IPS DF 4.7 (cell line): ENCODE measurements at regions not wholly inside any gene's neighbourhood (a gene's known extent, or its start where the extent isn't known, plus 50 kb on each side); places are given as distances from the start of the nearest gene placed in this dataset.

Experiments used
- DNase-seq: peaks from one replicate; pipeline ENCODE4 v3.0.0-alpha.2; 2013; ENCODE audit warnings: low spot score; ENCODE audit errors: extremely low read depth

DNA sequence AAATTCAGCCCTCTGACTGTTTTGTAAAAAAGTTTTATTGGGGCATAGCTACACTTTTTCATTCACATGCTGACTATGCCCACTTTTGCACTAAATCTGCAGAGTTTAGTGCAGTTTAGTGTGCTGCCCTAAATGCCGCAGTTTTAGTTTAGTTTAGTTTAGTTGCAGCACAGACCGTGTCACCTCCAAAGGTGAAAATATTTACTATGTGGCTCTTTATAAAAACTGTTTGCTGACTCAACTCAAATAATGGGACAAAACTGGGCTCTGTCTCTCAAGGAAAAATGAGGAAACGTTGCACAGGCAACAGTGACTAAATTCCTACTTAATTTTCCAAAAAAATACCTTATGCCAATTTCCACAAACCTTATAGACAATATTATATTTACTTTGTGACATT is 314.2 kb downstream of the C4orf33 start:
- no peak for DNase-seq

GRCh38 chr4:129415004-129415403 is 319.1 kb downstream of the C4orf33 start:
- DNase-seq, result no peak

DNA sequence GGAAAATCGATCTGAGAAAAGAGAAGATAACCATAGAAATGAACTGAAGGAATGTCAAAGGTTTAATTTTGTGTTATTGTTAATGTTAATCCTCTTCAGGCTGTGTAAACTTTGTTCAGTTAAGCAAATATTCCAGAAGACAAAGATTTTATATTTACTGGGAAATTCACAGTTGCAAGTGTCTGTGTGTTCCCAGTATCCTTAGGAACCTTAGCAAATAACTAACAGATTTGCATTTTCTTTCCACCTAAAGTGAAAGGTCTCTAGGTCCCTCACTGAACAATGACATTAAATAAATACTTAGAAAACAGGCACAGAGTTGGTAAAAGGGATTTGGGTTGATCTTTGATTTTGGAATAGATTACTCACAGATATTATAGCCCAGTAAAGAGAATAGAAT is 324.7 kb downstream of the C4orf33 start:
- DNase-seq, result no peak

- DNase-seq, result no peak
Observed at GRCh38 chr4:129422277-129422676, 326.3 kb downstream of the C4orf33 start.

DNA sequence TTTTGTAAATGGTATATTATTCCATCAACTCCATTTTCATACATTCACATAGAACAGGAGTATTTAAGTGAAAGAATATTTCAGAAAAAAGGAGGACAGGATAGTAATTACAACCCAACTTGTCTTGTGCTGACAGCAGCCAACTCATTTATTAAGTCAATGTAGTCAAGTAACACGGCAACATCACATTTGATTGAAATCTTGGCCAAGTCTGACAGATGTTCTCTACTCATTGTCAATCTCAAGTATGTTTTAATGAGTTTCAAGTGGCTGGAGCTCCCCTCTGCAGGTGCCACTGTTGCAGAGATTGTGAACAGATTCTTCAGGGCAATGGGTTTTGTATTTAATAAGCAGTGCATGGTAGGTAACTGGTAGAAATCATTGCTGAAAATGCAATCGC is 332.5 kb downstream of the C4orf33 start:
- no peak for DNase-seq

DNA sequence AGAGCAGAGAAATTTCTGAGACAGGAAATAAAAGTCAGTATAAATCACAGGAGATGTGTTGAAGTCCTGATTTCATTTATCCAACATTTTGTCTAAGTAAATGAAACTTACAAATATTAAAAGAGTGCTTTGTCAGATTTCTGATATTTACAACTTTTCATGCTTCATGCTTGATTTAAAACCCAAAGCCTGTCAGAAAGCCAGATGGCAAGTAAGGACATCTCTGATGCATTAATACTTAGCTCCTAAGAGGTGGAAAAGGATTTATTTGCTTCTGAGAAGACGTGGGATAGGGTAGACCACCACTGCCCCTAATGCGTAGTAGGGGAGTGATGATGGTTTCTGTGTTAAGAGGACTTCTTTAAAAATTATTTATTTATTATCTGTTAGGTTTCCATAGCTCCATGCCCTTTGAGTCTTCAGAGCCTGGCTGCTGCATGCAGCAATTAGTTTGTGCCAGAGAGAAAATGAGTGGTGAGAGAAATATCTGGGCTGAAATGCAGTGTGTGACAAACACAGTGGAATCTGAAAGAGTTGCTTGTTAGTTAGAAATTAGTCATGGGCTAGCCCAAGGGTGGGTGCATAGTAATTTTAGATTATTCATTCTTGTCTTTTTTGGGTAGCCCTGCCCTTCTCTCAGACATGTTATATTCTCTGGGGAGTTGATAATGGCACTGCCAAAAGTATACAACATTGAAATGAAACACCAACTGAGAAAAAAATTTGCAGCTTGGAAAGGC is 333.8 kb downstream of the C4orf33 start:
- DNase-seq, result no peak

DNA sequence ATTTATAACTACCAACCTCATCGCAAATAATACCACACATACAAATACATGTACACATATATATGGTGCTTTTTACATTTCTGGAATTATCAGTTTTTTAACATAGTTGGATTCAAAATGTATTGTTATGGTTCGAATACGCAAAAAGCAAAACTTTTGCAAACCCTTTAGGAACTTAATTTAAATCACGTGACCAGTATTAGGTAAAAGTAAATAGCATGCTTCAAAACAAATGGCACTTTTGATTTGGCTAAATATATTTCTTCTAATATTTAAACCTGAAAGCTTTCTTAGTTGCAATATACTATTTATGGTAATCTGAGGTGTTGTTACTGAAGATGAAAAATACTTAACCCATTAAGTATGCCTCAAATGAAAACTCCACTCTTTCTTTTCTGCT is 341.4 kb downstream of the C4orf33 start:
- no peak for DNase-seq

DNA sequence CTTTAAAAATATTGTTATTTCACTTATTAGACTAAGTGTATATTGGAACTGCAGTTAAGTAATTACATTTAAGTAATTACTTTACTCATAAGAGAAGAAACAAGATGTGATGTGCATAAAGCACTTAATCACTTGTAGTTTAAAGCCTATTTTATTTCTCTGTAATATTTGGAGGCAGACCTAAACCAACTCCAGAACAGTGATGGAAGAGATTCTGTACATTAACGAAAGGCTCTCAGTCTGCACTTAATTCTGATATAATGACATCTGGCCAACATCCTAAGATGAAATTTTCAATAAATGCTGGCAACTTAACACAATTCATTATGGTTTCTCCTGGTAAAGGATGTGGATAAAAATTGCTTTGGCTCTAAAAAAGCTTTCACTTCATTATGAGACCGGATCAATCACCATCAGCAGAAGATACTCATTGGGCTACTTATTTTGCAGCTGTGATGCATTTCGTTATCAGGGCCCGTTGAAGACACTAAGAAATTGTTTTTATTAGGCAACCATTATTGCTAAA is 342.6 kb downstream of the C4orf33 start:
- no peak for DNase-seq

DNA sequence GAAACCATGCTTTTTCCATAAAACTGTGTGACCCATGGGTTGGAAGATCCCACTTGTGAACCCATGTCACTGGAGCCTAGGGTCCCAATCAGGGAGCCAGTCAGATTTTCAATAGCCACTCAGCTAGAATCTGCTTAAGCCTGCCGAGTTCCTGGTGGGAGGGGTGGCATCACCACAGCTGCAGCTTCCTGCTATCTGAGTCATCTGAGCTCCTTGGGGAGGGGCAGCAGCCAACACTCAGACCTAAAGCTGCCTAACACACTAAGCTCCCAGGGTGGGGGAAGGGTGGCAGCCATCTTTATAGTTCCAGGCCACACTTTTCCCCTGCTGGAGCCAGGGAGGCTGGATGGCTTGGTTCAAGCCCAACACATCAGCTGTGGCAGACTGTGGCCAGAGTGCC is 350.1 kb downstream of the C4orf33 start:
- peak; percentile 19 for DNase-seq

GRCh38 chr4:129453524-129454200 is 357.7 kb downstream of the C4orf33 start:
- DNase-seq, result no peak

- no peak for DNase-seq
Observed at GRCh38 chr4:129455482-129455881, 359.5 kb downstream of the C4orf33 start.

- DNase-seq, result no peak
Observed at GRCh38 chr4:129468624-129469023, 372.7 kb downstream of the C4orf33 start.

- no peak for DNase-seq
Observed at GRCh38 chr4:129474698-129475097, 378.7 kb downstream of the C4orf33 start.

DNA sequence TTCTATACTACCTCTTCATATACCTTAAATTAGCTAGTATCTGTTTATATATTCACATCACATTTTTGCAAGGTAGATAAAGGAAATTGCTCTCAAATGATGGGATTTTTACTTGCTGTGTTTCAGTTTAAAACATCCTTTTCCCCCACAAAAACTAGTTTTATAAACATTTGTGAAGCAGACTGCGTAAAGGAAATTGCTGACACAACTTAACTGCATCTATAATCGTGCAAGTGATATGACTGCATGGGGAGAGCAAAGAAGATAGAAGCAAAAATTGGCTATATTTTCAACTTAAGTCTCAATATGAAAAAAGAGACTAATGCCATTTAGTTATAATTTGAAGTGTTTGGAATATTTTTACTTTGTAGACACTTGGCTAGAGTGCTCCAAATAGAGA is 385.2 kb downstream of the C4orf33 start:
- DNase-seq, result no peak

GRCh38 chr4:129488427-129488826 is 392.5 kb downstream of the C4orf33 start:
- DNase-seq, result no peak

GRCh38 chr4:129490516-129490915 is 394.6 kb downstream of the C4orf33 start:
- no peak for DNase-seq

GRCh38 chr4:129498626-129499025 is 402.7 kb downstream of the C4orf33 start:
- no peak for DNase-seq

- DNase-seq, result no peak
Observed at GRCh38 chr4:129514852-129515251, 418.9 kb downstream of the C4orf33 start.

- DNase-seq, result no peak
Observed at GRCh38 chr4:129515356-129515755, 419.4 kb downstream of the C4orf33 start.

DNA sequence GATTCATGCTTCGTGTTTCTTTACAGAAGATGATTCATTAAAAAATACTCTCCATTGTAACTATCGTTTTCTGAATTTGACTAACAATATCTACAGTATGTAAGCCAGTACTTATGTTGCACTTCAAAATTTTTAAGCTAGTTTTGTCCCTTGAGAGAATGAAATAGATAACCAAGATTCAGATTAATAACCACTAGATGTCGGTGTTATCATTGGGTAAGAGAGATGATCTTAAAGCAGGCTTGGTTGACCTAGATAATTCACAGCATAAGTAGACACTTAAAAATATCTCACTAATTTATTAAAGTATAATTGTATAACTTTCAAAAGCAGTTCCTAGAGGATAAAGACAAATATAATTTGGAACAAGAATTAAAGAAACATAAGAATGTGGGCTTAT is 430.9 kb downstream of the C4orf33 start:
- DNase-seq, result no peak

- no peak for DNase-seq
Observed at GRCh38 chr4:129531253-129531652, 435.3 kb downstream of the C4orf33 start.

DNA sequence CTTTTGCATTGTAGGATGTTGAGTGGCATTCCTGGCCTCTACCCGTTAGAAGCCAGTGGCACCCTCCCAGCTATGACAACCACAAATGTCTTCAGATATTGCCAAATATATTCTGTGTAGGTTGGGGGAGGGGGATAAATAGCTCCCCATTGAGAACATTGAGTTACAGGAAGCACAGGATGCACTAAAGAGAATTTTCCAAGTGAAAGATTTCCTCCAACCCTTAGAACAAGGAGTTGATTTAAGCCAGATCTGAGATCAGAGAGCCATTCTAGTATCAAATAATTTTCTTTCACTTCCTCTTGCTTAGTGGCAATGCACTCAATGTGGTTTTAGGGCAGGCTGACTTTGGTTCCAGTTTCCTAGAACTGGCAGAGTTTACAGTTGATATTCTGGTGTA is 436.6 kb downstream of the C4orf33 start:
- DNase-seq, result no peak

DNA sequence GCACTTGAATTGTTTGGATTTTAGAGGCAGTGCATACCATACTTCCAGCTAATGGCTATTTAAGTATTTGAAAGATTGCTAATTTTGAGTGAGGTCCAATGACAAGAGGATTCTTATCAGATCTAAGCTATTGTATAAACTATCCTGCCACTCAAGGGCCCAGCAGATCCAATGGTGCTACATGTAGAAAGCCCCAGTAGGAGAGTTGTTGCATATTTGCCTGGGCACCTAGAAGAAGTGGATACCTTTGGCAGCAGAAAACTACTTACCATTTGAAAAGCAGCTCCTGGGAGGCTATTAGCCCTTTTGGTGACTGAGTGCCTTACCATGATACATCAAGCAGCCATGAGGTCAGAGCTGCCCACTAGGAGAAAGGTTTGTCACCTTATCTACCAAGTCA is 447.3 kb downstream of the C4orf33 start:
- no peak for DNase-seq
